Uterus (tissue), 2 donors: ENCODE measurements at regions not wholly inside any gene's neighbourhood (a gene's known extent, or its start where the extent isn't known, plus 50 kb on each side); places are given as distances from the start of the nearest gene placed in this dataset.

Experiments
- POLR2A ChIP-seq, 2 donors: fragments of 450-650 bp; IDR thresholded peaks; one replicate each; pipeline ENCODE4 v1.6.1; 2016; ENCODE audit warnings: antibody characterized with exemption in 2 of 2, mild to moderate bottlenecking in 1 of 2, moderate library complexity in 1 of 2
- TF ChIP-seq, protein P1 (sequence below), 4 experiments: fragments of 200-600 bp in 2 of 4; fragments of 450-650 bp in 2 of 4; sonication (generic) in 2 of 4; IDR thresholded peaks; one replicate each; pipeline ENCODE4 v1.5.1; 2016 to 2019; ENCODE audit warnings: antibody characterized with exemption in 4 of 4, mild to moderate bottlenecking in 2 of 4, moderate library complexity in 1 of 4

GRCh38 chr4:13893211-13893610 lies 265.7 kb upstream of the BOD1L1 start:
- TF ChIP-seq, protein P1, sequence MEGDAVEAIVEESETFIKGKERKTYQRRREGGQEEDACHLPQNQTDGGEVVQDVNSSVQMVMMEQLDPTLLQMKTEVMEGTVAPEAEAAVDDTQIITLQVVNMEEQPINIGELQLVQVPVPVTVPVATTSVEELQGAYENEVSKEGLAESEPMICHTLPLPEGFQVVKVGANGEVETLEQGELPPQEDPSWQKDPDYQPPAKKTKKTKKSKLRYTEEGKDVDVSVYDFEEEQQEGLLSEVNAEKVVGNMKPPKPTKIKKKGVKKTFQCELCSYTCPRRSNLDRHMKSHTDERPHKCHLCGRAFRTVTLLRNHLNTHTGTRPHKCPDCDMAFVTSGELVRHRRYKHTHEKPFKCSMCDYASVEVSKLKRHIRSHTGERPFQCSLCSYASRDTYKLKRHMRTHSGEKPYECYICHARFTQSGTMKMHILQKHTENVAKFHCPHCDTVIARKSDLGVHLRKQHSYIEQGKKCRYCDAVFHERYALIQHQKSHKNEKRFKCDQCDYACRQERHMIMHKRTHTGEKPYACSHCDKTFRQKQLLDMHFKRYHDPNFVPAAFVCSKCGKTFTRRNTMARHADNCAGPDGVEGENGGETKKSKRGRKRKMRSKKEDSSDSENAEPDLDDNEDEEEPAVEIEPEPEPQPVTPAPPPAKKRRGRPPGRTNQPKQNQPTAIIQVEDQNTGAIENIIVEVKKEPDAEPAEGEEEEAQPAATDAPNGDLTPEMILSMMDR (IDR thresholded peaks at IDR 0.05) = no peak
- TF ChIP-seq POLR2A (IDR thresholded peaks at IDR 0.05) = no peak
